Body of pancreas (tissue), 4 donors: ENCODE measurements at regions not wholly inside any gene's neighbourhood (a gene's known extent, or its start where the extent isn't known, plus 50 kb on each side); places are given as distances from the start of the nearest gene placed in this dataset.

ENCODE experiments used
- ATAC-seq: fragments of 150-250 bp; one replicate; pipeline ENCODE4 v1.9.1; 2016
- DNase-seq, 4 donors: peaks; one replicate each; pipeline ENCODE4 v3.0.0-alpha.2; 2019
- H3K27ac ChIP-seq, 4 donors: fragments of 200-600 bp; sonication (generic); 1 replicate in 3 of 4; 2 replicates in 1 of 4; pipeline versions ENCODE4 v1.5.1 to v1.6.1; 2016 to 2019; ENCODE audit warnings: mild to moderate bottlenecking in 1 of 4, mixed read lengths in 1 of 4, moderate library complexity in 1 of 4
- H3K27me3 ChIP-seq, 2 donors: fragments of 200-600 bp; sonication (generic); one replicate each; pipeline ENCODE4 v1.6.0; 2016; ENCODE audit warnings: mild to moderate bottlenecking in 1 of 2
- H3K36me3 ChIP-seq, 2 donors: fragments of 200-600 bp; sonication (generic); replicated peaks in 1 of 2; 2 replicates each; pipeline ENCODE4 v1.5.1; 2016; ENCODE audit warnings: low read depth in 2 of 2; ENCODE audit not compliant: insufficient read depth in 1 of 2
- H3K4me1 ChIP-seq: fragments of 200-600 bp; sonication (generic); one replicate; pipeline ENCODE4 v1.6.0; 2016
- H3K4me3 ChIP-seq, 2 donors: fragments of 200-600 bp; sonication (generic); 1 replicate in 1 of 2; 2 replicates in 1 of 2; pipeline ENCODE4 v1.5.1; 2016 to 2019
- H3K9me3 ChIP-seq, 3 donors: fragments of 200-600 bp; sonication (generic); 1 replicate in 2 of 3; 2 replicates in 1 of 3; pipeline ENCODE4 v1.5.1; 2016
- CTCF ChIP-seq, 7 experiments: fragments of 450-650 bp in 4 of 7; fragments of 200-600 bp in 3 of 7; sonication (generic) in 3 of 7; IDR thresholded peaks; one replicate each; pipeline ENCODE4 v1.5.1; 2016 to 2019; ENCODE audit warnings: antibody characterized with exemption in 7 of 7
- POLR2A ChIP-seq, 3 donors: fragments of 450-650 bp; IDR thresholded peaks; one replicate each; pipeline ENCODE4 v1.6.1; 2016; ENCODE audit warnings: antibody characterized with exemption in 3 of 3, mild to moderate bottlenecking in 2 of 3
- WGBS, 2 donors: methylation state at CpG; one replicate each; pipeline ENCODE4 v1.1.5; 2017; 5-methylcytosine and 5-hydroxymethylcytosine counted together
- intact Hi-C: fragments of 100-400 bp; cut with DNase I; formaldehyde crosslinking; loops from one replicate; pipeline ENCODE4 v1.15.1; 2023

GRCh38 chr12:123078120-123078465, 72.8 kb downstream of the PITPNM2 start:
- ATAC-seq: no peak
- intact Hi-C loops: no loop called here
- H3K27me3 ChIP-seq: no peaks in the 10 kb centered on the region
- 92% methylated on average over 6 to 12 of the region's 12 CpGs for WGBS, 2 donors
- no peak overlapping the region for H3K27ac ChIP-seq
- TF ChIP-seq POLR2A (IDR thresholded peaks at IDR 0.05) (no peak), CTCF (IDR thresholded peaks at IDR 0.05) (no peak)
- no peaks in the 10 kb centered on the region for H3K9me3 ChIP-seq
- no peaks in the 10 kb centered on the region for H3K36me3 ChIP-seq
- DNase-seq: no peak
- no peak overlapping the region for H3K4me3 ChIP-seq
- H3K4me1 ChIP-seq: no peaks in the 10 kb centered on the region

- Histone ChIP-seq H3K4me1 (no peaks in the 10 kb centered on the region), H3K27ac (no peak overlapping the region), H3K9me3 (no peaks in the 10 kb centered on the region), H3K27me3 (no peaks in the 10 kb centered on the region), H3K4me3 (no peak overlapping the region), H3K36me3 (no peaks in the 10 kb centered on the region)
- WGBS, 2 donors: 87 to 91% methylated on average over 18 to 22 of the region's 22 CpGs
- intact Hi-C loops: no loop called here
- ATAC-seq: no peak
- TF ChIP-seq POLR2A (IDR thresholded peaks at IDR 0.05) (no peak), CTCF (IDR thresholded peaks at IDR 0.05) (no peak)
- DNase-seq: no peak
Measured at GRCh38 chr12:123077298-123078119, 73.4 kb downstream of the PITPNM2 start.

DNA sequence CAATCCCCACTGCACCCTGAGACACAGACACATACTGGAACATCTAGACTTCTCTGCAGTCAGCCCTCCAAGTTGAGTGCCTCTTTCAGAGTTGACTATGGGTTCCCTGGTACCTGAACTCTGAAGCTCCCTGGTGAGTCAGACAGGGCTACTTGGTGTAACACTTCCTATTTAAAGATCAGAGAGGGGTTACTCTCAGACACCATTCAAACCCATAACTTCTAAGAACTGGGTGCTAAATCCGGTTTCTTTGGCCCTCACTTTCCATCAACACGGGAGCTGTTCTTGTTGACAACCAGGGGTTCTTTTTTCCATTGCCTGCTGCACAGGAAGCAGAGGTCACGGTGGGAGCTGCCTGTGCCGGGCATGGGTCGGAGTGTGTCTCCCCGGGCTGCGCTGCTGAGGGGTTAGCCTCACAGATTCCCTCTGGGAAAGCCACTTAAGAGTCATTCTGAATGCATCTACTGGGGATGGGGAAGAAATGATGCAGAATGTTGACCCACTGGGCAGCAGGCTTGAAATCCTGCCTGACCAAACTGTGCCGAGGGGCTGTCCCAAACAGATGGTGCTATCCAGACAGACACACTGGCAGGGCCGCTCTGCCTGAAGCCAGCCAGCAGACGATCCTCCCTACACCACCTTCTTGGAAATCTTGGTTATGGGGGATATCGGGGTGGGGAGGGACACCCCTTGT, 74.1 kb downstream of the PITPNM2 start:
- no peaks in the 10 kb centered on the region for H3K36me3 ChIP-seq
- no peaks in the 10 kb centered on the region for H3K4me1 ChIP-seq
- WGBS, 2 donors: 74 to 81% methylated on average over 11 of the region's 11 CpGs
- no peak for TF ChIP-seq POLR2A (IDR thresholded peaks at IDR 0.05)
- TF ChIP-seq CTCF (IDR thresholded peaks at IDR 0.05): no peak
- no peak for ATAC-seq
- H3K27ac ChIP-seq: no peak overlapping the region
- intact Hi-C loops: no loop called here
- H3K4me3 ChIP-seq: no peak overlapping the region
- H3K27me3 ChIP-seq: no peaks in the 10 kb centered on the region
- no peaks in the 10 kb centered on the region for H3K9me3 ChIP-seq
- DNase-seq: no peak

- Histone ChIP-seq H3K27ac (no peak overlapping the region), H3K36me3 (no peaks in the 10 kb centered on the region), H3K4me1 (peaks cover under 1% of the 10 kb centered on the region), H3K4me3 (no peak overlapping the region), H3K27me3 (no peaks in the 10 kb centered on the region), H3K9me3 (no peaks in the 10 kb centered on the region)
- TF ChIP-seq POLR2A (IDR thresholded peaks at IDR 0.05) (no peak), CTCF (IDR thresholded peaks at IDR 0.05) (no peak)
- ATAC-seq (no peak), DNase-seq (no peak)
- intact Hi-C loops: no loop called here
- WGBS, 2 donors: 77 to 81% methylated on average over 12 to 16 of the region's 16 CpGs
Measured at GRCh38 chr12:123075646-123076171, 75.2 kb downstream of the PITPNM2 start.
